K562 (cell line): ENCODE measurements at regions not wholly inside any gene's neighbourhood (a gene's known extent, or its start where the extent isn't known, plus 50 kb on each side); places are given as distances from the start of the nearest gene placed in this dataset.
A peak's percentile ranks its signal among the peaks of the same experiment; 100 is the strongest.

Experiments
- ATAC-seq: fragments of 200-7000 bp; cut with Tn5 transposase; 3 replicates; pipeline ENCODE4 v1.9.1; 2020; ENCODE audit warnings: moderate library complexity
- BruUV-seq: library from RNA; stranded (reverse); fragments of 400-500 nt; replicated peaks from 2 replicates; lab custom pipeline; 2021; lab: Mats Ljungman, UMichigan
- CTCF ChIA-PET: fragments of 300-600 bp; formaldehyde crosslinking; extraction: SDS; loops from one replicate; lab custom pipeline; 2021; ENCODE audit warnings: low intra/inter-chr PET ratio; lab: Yijun Ruan, JAX
- POLR2A ChIA-PET: fragments of 300-600, 350-650 bp; sonication (Branson Sonifier 250); formaldehyde crosslinking; extraction: SDS; loops from one replicate; lab custom pipeline; 2021; ENCODE audit warnings: antibody characterized with exemption, inconsistent platforms; lab: Yijun Ruan, JAX
- DNase-seq, 4 experiments: peaks; one replicate each; pipeline versions ENCODE4 v3.0.0 to v3.0.0-alpha.2; 2011 to 2018; ENCODE audit warnings: low spot score in 3 of 4, mixed read lengths in 3 of 4; ENCODE audit errors: extremely low read depth in 1 of 4
- FAIRE-seq: peaks from 2 replicates; lab custom pipeline; 2011; peaks lifted over from hg19 to GRCh38; lab: Jason Lieb, UNC
- H2AFZ ChIP-seq: 2 replicates; pipeline ENCODE4 v1.6.0; 2011; ENCODE audit warnings: low read depth, low read length, control low read depth, inconsistent platforms
- H3K27ac ChIP-seq: fragments of 200-600 bp; 3 replicates; pipeline ENCODE4 v1.8.0; 2011; ENCODE audit warnings: low read depth, mild to moderate bottlenecking, control low read depth, inconsistent platforms, low read length, moderate library complexity, mixed read lengths; ENCODE audit errors: extremely low read depth
- H3K27me3 ChIP-seq, 2 experiments: fragments of 300-600 bp in 1 of 2; 2 replicates in 1 of 2; 3 replicates in 1 of 2; pipeline versions ENCODE4 v1.6.0 to v1.8.0; 2011; ENCODE audit warnings: inconsistent platforms in 2 of 2, low read length in 2 of 2, mild to moderate bottlenecking in 1 of 2, mixed read lengths in 1 of 2, moderate library complexity in 1 of 2; ENCODE audit not compliant: control insufficient read depth in 2 of 2, insufficient read depth in 2 of 2
- H3K36me3 ChIP-seq: fragments of 300-600 bp; 3 replicates; pipeline ENCODE4 v1.8.0; 2011; ENCODE audit warnings: mild to moderate bottlenecking, low read length, inconsistent platforms; ENCODE audit not compliant: control insufficient read depth, insufficient read depth
- H3K4me1 ChIP-seq, 2 experiments: fragments of 200-600 bp in 1 of 2; replicated peaks in 1 of 2; 2 replicates in 1 of 2; 3 replicates in 1 of 2; pipeline versions ENCODE4 v1.5.1 to v1.8.0; 2011; ENCODE audit warnings: inconsistent platforms in 2 of 2, low read length in 2 of 2, mild to moderate bottlenecking in 1 of 2, mixed read lengths in 1 of 2, moderate library complexity in 1 of 2; ENCODE audit not compliant: control insufficient read depth in 2 of 2, insufficient read depth in 2 of 2
- H3K4me2 ChIP-seq: 2 replicates; pipeline ENCODE4 v1.6.1; 2011; ENCODE audit warnings: low read length, control low read depth, inconsistent platforms, mixed read lengths; ENCODE audit not compliant: insufficient read depth
- H3K4me3 ChIP-seq: fragments of 200-600 bp; sonication (generic), shearing (Covaris generic); 2 replicates; pipeline ENCODE4 v1.5.1; 2016; ENCODE audit warnings: control low read depth, inconsistent platforms
- H3K79me2 ChIP-seq: fragments of 200-600 bp; 3 replicates; pipeline ENCODE4 v1.8.0; 2011; ENCODE audit warnings: low read length, inconsistent platforms; ENCODE audit not compliant: control insufficient read depth, insufficient read depth
- H3K9ac ChIP-seq, 2 experiments: 2 replicates each; pipeline versions ENCODE4 v1.6.0 to v1.6.1; 2011; ENCODE audit warnings: low read depth in 2 of 2, low read length in 2 of 2, control low read depth in 1 of 2, inconsistent platforms in 1 of 2, mild to moderate bottlenecking in 1 of 2, mixed read lengths in 1 of 2; ENCODE audit not compliant: insufficient read depth in 1 of 2
- H3K9me1 ChIP-seq: one replicate; pipeline ENCODE4 v1.6.0; 2011; ENCODE audit warnings: inconsistent platforms, mild to moderate bottlenecking, low read length, moderate library complexity; ENCODE audit not compliant: control insufficient read depth, insufficient read depth
- H3K9me3 ChIP-seq: replicated peaks from 2 replicates; pipeline ENCODE4 v1.5.1; 2011; ENCODE audit warnings: low read depth, low read length, inconsistent platforms; ENCODE audit not compliant: control insufficient read depth, insufficient read depth
- H4K20me1 ChIP-seq: replicated peaks from 2 replicates; pipeline ENCODE4 v1.6.1; 2011; ENCODE audit warnings: low read length, inconsistent platforms, mixed read lengths; ENCODE audit not compliant: control insufficient read depth, insufficient read depth
- HNRNPK ChIP-seq: fragments of 200-400 bp; formaldehyde crosslinking; IDR thresholded peaks from one replicate; pipeline ENCODE4 v1.6.1; 2018; ENCODE audit warnings: mild to moderate bottlenecking, low read depth, low read length; ENCODE audit not compliant: poor library complexity, severe bottlenecking
- MCM3 ChIP-seq: fragments of 450-650 bp; IDR thresholded peaks from 2 replicates; pipeline ENCODE4 v1.6.1; 2016
- NFIC ChIP-seq: fragments of 450-650 bp; IDR thresholded peaks from 2 replicates; pipeline ENCODE4 v1.6.1; 2017; ENCODE audit warnings: mild to moderate bottlenecking, inconsistent platforms
- NFIX ChIP-seq: fragments of 250-450 bp; sonication (Bioruptor Pico); IDR thresholded peaks from 2 replicates; pipeline ENCODE4 v1.4.0; 2020; ENCODE audit warnings: low read depth, mild to moderate bottlenecking, moderate library complexity
- NFRKB ChIP-seq: fragments of 450-650 bp; IDR thresholded peaks from 2 replicates; pipeline ENCODE4 v1.6.1; 2016; ENCODE audit warnings: low read depth
- NFXL1 ChIP-seq: fragments of 450-650 bp; formaldehyde crosslinking; IDR thresholded peaks from 2 replicates; pipeline ENCODE4 v1.4.0; 2021; ENCODE audit warnings: mild to moderate bottlenecking
- ZNF609 ChIP-seq: sonication (generic); formaldehyde crosslinking; IDR thresholded peaks from 2 replicates; pipeline ENCODE4 v1.8.1; 2023; ENCODE audit warnings: missing genetic modification reagents, mild to moderate bottlenecking, borderline replicate concordance
- WGBS: fragments of 100-300 bp; shearing (Covaris generic); methylation state at CpG from one replicate; pipeline ENCODE4 v1.1.6; 2016; ENCODE audit warnings: low coverage, mixed read lengths; ENCODE audit not compliant: insufficient coverage; ENCODE audit errors: missing lambda C conversion rate; 5-methylcytosine and 5-hydroxymethylcytosine counted together
- in situ Hi-C: fragments of 300-500 bp; cut with MboI; formaldehyde crosslinking; loops from 4 replicates; pipeline ENCODE4 v1.15.0; 2018; ENCODE audit warnings: inconsistent platforms, mixed read lengths
- intact Hi-C: fragments of 100-400 bp; cut with micrococcal nuclease; formaldehyde crosslinking; loops from 2 replicates; pipeline ENCODE4 v1.14.2; 2022
- TF ChIP-seq, protein P1 (sequence below), 2 experiments: fragments of 450-650 bp; conservative IDR thresholded peaks; 2 replicates each; pipeline ENCODE4 v1.6.1; 2017; ENCODE audit warnings: mild to moderate bottlenecking in 2 of 2, moderate library complexity in 2 of 2

DNA sequence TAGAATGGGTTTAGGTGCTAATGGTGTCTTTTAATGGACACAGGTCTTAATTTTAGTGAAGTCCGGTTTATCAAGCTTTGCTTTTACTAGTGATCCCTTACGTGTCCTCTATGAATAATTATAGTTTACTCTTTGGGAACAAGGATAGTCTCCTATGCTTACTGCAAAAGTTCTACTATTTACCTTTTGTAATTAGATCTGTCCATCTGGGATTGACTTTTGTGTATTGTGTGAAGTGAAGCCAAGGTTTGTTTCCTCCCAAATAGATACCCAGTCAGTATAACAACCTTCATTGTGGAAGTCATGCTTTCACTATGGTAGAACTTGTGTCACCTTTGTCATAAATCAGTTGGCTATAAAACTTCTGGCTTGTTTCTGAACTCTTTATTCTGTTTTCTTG, 740.9 kb upstream of the CRIM1 start (continued):
- TF ChIP-seq, protein P1, sequence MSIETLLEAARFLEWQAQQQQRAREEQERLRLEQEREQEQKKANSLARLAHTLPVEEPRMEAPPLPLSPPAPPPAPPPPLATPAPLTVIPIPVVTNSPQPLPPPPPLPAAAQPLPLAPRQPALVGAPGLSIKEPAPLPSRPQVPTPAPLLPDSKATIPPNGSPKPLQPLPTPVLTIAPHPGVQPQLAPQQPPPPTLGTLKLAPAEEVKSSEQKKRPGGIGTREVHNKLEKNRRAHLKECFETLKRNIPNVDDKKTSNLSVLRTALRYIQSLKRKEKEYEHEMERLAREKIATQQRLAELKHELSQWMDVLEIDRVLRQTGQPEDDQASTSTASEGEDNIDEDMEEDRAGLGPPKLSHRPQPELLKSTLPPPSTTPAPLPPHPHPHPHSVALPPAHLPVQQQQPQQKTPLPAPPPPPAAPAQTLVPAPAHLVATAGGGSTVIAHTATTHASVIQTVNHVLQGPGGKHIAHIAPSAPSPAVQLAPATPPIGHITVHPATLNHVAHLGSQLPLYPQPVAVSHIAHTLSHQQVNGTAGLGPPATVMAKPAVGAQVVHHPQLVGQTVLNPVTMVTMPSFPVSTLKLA (conservative IDR thresholded peaks at IDR 0.05): no peak
- no peak for TF ChIP-seq HNRNPK
- no peak for TF ChIP-seq NFXL1 (CRISPR knock-in tag)
- TF ChIP-seq, all 486 proteins: peak for 0

DNA sequence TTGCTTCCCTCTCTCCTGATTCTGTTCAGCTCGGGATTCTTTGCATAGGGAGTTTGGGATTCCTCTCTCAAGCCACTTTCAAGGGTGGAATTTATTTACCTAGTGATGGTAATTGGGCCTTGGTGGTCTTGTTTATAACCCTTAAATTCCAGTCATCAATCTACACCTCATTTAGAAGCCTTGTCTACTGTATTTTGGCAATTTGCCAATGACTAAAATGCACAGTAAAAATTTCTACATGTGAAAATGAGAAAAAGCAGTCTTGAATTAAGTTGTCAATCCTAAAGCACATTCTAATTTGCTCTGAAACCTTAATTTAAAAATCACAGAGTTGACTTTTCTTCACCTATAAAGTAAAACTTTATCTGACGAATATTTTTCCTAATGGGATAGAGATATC, 749.2 kb upstream of the CRIM1 start:
- H3K4me2 ChIP-seq: no peak overlapping the region
- CTCF ChIA-PET: no interaction called here
- H3K4me3 ChIP-seq: no peak overlapping the region
- H3K27me3 ChIP-seq: no peaks in the 10 kb centered on the region
- ATAC-seq (no peak), DNase-seq (no peak), FAIRE-seq (no peak)
- H3K36me3 ChIP-seq: no peaks in the 10 kb centered on the region
- no peaks in the 10 kb centered on the region for H4K20me1 ChIP-seq
- H3K27ac ChIP-seq: no peak overlapping the region
- in situ Hi-C loops: no loop called here
- H3K9me1 ChIP-seq: no peaks in the 10 kb centered on the region
- intact Hi-C loops: no loop called here
- TF ChIP-seq ZNF609 (CRISPR knock-in tag) (no peak), NFRKB (no peak), MCM3 (no peak), NFIX (CRISPR knock-in tag) (peak; percentile 94), NFIC (peak; percentile 93)
- TF ChIP-seq, all 486 proteins: peak for 2
- H2AFZ ChIP-seq: no peak overlapping the region
- H3K9me3 ChIP-seq: no peaks in the 10 kb centered on the region; the same call in none of the 2 replicates
- no peaks in the 10 kb centered on the region for H3K4me1 ChIP-seq
- 0% methylated on average over 2 of the region's 2 CpGs for WGBS
- POLR2A ChIA-PET: no interaction called here
- no peaks in the 10 kb centered on the region for H3K79me2 ChIP-seq
- H3K9ac ChIP-seq: no peak overlapping the region
- BruUV-seq: no TSS peak
